ENCODE measurements at regions not wholly inside any gene's neighbourhood (a gene's known extent, or its start where the extent isn't known, plus 50 kb on each side); places are given as distances from the start of the nearest gene placed in this dataset.

DNA sequence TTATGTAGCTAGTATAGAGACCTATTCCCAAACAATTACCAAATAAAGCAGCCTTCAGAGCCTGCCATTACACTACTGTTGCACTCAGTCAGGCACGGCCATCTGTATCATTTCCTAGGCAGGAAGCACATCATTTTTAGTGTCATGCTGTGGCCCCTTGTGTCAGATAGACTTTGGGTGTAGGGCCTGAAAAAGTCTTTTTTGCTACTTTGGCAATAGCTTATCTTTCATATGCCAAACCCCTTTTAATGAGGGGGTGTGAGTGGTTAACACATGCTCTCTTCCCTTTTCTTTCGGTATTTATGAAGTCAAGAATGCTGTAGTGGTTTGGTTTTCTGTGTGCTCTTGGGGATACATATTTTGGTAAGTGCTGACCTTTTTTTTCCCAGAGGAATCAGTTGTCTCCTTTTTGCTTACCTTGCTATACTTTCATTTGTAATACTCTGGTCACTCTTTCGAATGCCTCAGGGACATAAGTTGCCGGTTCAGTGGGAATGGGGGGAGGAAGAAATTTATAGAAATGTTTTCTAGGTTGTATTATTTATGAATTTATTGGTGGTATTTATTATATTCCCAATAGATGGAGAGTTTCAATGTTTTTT, 209.8 kb downstream of the CSNK1G3 start:
- Histone ChIP-seq H3K27ac (no peak overlapping the region), H3K9me3 (no peaks in the 10 kb centered on the region), H3K27me3 (no peaks in the 10 kb centered on the region), H3K36me3 (no peaks in the 10 kb centered on the region), H3K4me1 (no peaks in the 10 kb centered on the region), H3K4me3 (no peak overlapping the region)
- TF ChIP-seq, protein P1, sequence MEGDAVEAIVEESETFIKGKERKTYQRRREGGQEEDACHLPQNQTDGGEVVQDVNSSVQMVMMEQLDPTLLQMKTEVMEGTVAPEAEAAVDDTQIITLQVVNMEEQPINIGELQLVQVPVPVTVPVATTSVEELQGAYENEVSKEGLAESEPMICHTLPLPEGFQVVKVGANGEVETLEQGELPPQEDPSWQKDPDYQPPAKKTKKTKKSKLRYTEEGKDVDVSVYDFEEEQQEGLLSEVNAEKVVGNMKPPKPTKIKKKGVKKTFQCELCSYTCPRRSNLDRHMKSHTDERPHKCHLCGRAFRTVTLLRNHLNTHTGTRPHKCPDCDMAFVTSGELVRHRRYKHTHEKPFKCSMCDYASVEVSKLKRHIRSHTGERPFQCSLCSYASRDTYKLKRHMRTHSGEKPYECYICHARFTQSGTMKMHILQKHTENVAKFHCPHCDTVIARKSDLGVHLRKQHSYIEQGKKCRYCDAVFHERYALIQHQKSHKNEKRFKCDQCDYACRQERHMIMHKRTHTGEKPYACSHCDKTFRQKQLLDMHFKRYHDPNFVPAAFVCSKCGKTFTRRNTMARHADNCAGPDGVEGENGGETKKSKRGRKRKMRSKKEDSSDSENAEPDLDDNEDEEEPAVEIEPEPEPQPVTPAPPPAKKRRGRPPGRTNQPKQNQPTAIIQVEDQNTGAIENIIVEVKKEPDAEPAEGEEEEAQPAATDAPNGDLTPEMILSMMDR (IDR thresholded peaks at IDR 0.05) = no peak
- no peak for DNase-seq (ENCODE audit: low spot score)

- Histone ChIP-seq H3K27me3 (no peaks in the 10 kb centered on the region), H3K9me3 (no peaks in the 10 kb centered on the region), H3K27ac (no peak overlapping the region), H3K4me3 (no peak overlapping the region), H3K4me1 (no peaks in the 10 kb centered on the region), H3K36me3 (no peaks in the 10 kb centered on the region)
- TF ChIP-seq, protein P1 (IDR thresholded peaks at IDR 0.05) = no peak
- DNase-seq (ENCODE audit: low spot score) = no peak
Observed at GRCh38 chr5:123720955-123721354, 209.0 kb downstream of the CSNK1G3 start.

- Histone ChIP-seq H3K9me3 (no peaks in the 10 kb centered on the region), H3K4me1 (no peaks in the 10 kb centered on the region), H3K4me3 (no peak overlapping the region), H3K27me3 (no peaks in the 10 kb centered on the region), H3K27ac (no peak overlapping the region), H3K36me3 (no peaks in the 10 kb centered on the region)
- TF ChIP-seq, protein P1 (IDR thresholded peaks at IDR 0.05) = no peak
- DNase-seq (ENCODE audit: low spot score) = no peak
Observed at GRCh38 chr5:123720339-123720738, 208.4 kb downstream of the CSNK1G3 start.

- Histone ChIP-seq H3K9me3 (no peaks in the 10 kb centered on the region), H3K36me3 (no peaks in the 10 kb centered on the region), H3K27ac (no peak overlapping the region), H3K4me1 (no peaks in the 10 kb centered on the region), H3K4me3 (no peak overlapping the region), H3K27me3 (no peaks in the 10 kb centered on the region)
- TF ChIP-seq, protein P1 (IDR thresholded peaks at IDR 0.05) = no peak
- no peak for DNase-seq (ENCODE audit: low spot score)
Observed at GRCh38 chr5:123719004-123719403, 207.0 kb downstream of the CSNK1G3 start.

DNA sequence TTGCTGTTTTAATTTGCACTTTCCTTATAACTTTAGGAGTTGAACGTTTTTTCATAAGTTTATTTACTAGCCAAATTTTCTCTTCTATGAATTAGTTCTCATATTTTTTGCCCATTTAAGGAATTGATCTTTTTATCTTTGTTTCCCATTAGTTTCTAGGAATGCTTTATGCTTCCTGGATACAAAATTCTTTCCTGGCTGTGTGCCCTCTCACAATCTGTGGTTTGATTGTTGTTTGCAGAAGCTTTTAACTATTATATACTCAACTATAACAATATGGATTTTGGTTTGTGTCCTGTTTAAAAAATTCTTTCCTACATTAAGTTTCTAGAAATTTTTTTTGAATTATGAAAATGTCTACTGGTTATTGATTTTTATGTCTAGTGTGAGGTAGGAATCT, 206.3 kb downstream of the CSNK1G3 start:
- no peak overlapping the region for H3K27ac ChIP-seq
- TF ChIP-seq, protein P1 (IDR thresholded peaks at IDR 0.05) = no peak
- H3K4me3 ChIP-seq = no peak overlapping the region
- no peak for DNase-seq (ENCODE audit: low spot score)
- H3K4me1 ChIP-seq = no peaks in the 10 kb centered on the region
- no peaks in the 10 kb centered on the region for H3K36me3 ChIP-seq
- H3K9me3 ChIP-seq = peaks cover 0 to 4% of the 10 kb centered on the region in 2 donors
- no peaks in the 10 kb centered on the region for H3K27me3 ChIP-seq

DNA sequence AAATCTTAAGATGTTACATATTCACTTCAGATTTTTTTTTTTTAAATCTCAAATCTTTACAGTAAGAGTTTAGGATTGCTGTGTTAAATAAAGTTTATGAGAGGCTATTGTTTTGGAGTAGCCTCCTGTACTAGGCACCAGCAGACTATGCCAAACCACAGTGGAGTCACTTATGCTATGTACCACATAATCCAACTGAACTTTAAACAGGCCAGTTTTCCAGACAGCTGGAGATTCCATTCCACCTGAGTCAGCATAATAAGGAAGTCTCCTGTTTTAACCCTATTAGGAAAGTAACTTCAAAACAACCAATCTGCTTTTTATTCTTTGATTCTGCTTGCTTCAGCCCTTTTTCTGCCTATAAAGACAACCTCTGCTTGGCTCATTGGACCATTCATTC, 205.2 kb downstream of the CSNK1G3 start:
- TF ChIP-seq, protein P1 (IDR thresholded peaks at IDR 0.05) = no peak
- DNase-seq (ENCODE audit: low spot score) = no peak
- no peak overlapping the region for H3K27ac ChIP-seq
- peaks cover 0 to 14% of the 10 kb centered on the region in 2 donors for H3K9me3 ChIP-seq
- H3K27me3 ChIP-seq = no peaks in the 10 kb centered on the region
- no peaks in the 10 kb centered on the region for H3K4me1 ChIP-seq
- no peak overlapping the region for H3K4me3 ChIP-seq
- no peaks in the 10 kb centered on the region for H3K36me3 ChIP-seq
